SK-N-SH (cell line): ENCODE measurements at regions not wholly inside any gene's neighbourhood (a gene's known extent, or its start where the extent isn't known, plus 50 kb on each side); places are given as distances from the start of the nearest gene placed in this dataset.

Source experiments
- CHD2 ChIP-seq: fragments of 150-350 bp; IDR thresholded peaks from 2 replicates; pipeline ENCODE4 v1.6.1; 2018; ENCODE audit warnings: low read length; ENCODE audit not compliant: partially characterized antibody
- CTCF ChIP-seq: fragments of 200-600 bp; sonication (generic); IDR thresholded peaks from 2 replicates; pipeline ENCODE4 v1.6.1; 2017; ENCODE audit warnings: antibody characterized with exemption, mild to moderate bottlenecking, moderate library complexity
- EP300 ChIP-seq, 2 experiments: IDR thresholded peaks; 2 replicates each; pipeline versions ENCODE4 v1.4.0 to v1.6.1; 2012; ENCODE audit warnings: borderline replicate concordance in 1 of 2, low read depth in 1 of 2, low read length in 1 of 2
- NRF1 ChIP-seq: IDR thresholded peaks from 2 replicates; pipeline ENCODE4 v1.6.1; 2012; ENCODE audit warnings: low read depth, mild to moderate bottlenecking, low read length
- RFX5 ChIP-seq: IDR thresholded peaks from 2 replicates; pipeline ENCODE4 v1.6.1; 2012; ENCODE audit warnings: mild to moderate bottlenecking, improper control_type of control experiment, low read length

DNA sequence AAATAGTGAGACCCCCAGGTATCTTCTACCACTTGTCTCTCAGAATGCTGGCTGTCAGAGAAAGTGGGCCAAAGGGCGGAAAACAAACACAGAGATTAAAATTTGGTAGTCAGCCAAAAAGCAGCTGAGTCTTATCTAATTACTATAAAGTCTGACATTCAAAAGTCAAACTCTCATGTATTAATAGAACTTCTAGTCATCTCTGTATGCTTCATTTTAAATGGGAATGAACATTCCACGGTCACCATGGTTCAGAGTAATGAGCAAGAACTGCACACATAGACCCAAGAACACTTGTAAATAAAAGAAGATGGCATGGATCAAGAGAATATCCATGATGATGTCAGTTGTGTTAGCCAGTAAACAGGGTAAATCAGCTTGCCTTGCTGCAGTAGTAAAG, 1267.0 kb upstream of the CHAC2 start:
- no peak for TF ChIP-seq CTCF
- TF ChIP-seq NRF1 = no peak
- no peak for TF ChIP-seq EP300 (IDR thresholded peaks at IDR 0.05; ENCODE audit: borderline replicate concordance in 1 of 2, low read depth in 1 of 2, low read length in 1 of 2)
- TF ChIP-seq CHD2 = no peak
- TF ChIP-seq RFX5 = no peak
